ENCODE measurements at regions not wholly inside any gene's neighbourhood (a gene's known extent, or its start where the extent isn't known, plus 50 kb on each side); places are given as distances from the start of the nearest gene placed in this dataset.

GRCh38 chr7:125241548-125241947 is 311.9 kb upstream of the POT1 start:
- TF ChIP-seq ZFX (IDR thresholded peaks at IDR 0.05; ENCODE audit: borderline replicate concordance) (no peak), CTCF (IDR thresholded peaks at IDR 0.05) (no peak)
- no peak overlapping the region for H3K27ac ChIP-seq

- no peak for TF ChIP-seq CTCF (IDR thresholded peaks at IDR 0.05)
- H3K27ac ChIP-seq = no peak overlapping the region
Measured at GRCh38 chr7:125222596-125222995, 293.0 kb upstream of the POT1 start.

GRCh38 chr7:125218076-125218475 is 288.5 kb upstream of the POT1 start:
- TF ChIP-seq ZFX (IDR thresholded peaks at IDR 0.05; ENCODE audit: borderline replicate concordance) = no peak
- no peak for TF ChIP-seq CTCF (IDR thresholded peaks at IDR 0.05)
- H3K27ac ChIP-seq = no peak overlapping the region

GRCh38 chr7:125201002-125201401 is 271.4 kb upstream of the POT1 start:
- no peak overlapping the region for H3K27ac ChIP-seq
- TF ChIP-seq CTCF (IDR thresholded peaks at IDR 0.05) (no peak), ZFX (IDR thresholded peaks at IDR 0.05; ENCODE audit: borderline replicate concordance) (no peak)

GRCh38 chr7:125197731-125198393 is 268.2 kb upstream of the POT1 start:
- no peak overlapping the region for H3K27ac ChIP-seq
- TF ChIP-seq CTCF (IDR thresholded peaks at IDR 0.05) = no peak
- TF ChIP-seq ZFX (IDR thresholded peaks at IDR 0.05; ENCODE audit: borderline replicate concordance) = no peak

- TF ChIP-seq CTCF (IDR thresholded peaks at IDR 0.05) = no peak
- no peak for TF ChIP-seq ZFX (IDR thresholded peaks at IDR 0.05; ENCODE audit: borderline replicate concordance)
- no peak overlapping the region for H3K27ac ChIP-seq
Measured at GRCh38 chr7:125195156-125195555, 265.5 kb upstream of the POT1 start.

GRCh38 chr7:125193263-125193662 is 263.6 kb upstream of the POT1 start:
- H3K27ac ChIP-seq = no peak overlapping the region
- TF ChIP-seq CTCF (IDR thresholded peaks at IDR 0.05) (no peak), ZFX (IDR thresholded peaks at IDR 0.05; ENCODE audit: borderline replicate concordance) (no peak)
